HL-60 (cell line): ENCODE measurements at regions not wholly inside any gene's neighbourhood (a gene's known extent, or its start where the extent isn't known, plus 50 kb on each side); places are given as distances from the start of the nearest gene placed in this dataset.

ENCODE experiments used
- DNase-seq, 2 experiments: peaks; one replicate each; pipeline ENCODE4 v3.0.0-alpha.2; 2010 to 2020; ENCODE audit warnings: low read depth in 1 of 2, low spot score in 1 of 2
- H3K27ac ChIP-seq: fragments of 250-450 bp; sonication (Bioruptor Pico); replicated peaks from 2 replicates; pipeline ENCODE4 v1.5.1; 2020; ENCODE audit warnings: mild to moderate bottlenecking, moderate library complexity
- H3K27me3 ChIP-seq: fragments of 250-450 bp; sonication (Bioruptor Pico); 2 replicates; pipeline ENCODE4 v1.5.1; 2021; ENCODE audit warnings: mild to moderate bottlenecking, moderate library complexity; ENCODE audit not compliant: insufficient read depth, poor library complexity, severe bottlenecking
- H3K4me3 ChIP-seq: replicated peaks from 2 replicates; pipeline ENCODE4 v1.5.1; 2011; ENCODE audit warnings: mild to moderate bottlenecking, control low read depth, low read length; ENCODE audit not compliant: insufficient read depth
- GABPA ChIP-seq: IDR thresholded peaks from 2 replicates; pipeline ENCODE4 v1.6.1; 2012; ENCODE audit warnings: low read depth
- POLR2AphosphoS5 ChIP-seq: IDR thresholded peaks from 2 replicates; pipeline ENCODE4 v1.6.1; 2012; ENCODE audit warnings: low read depth
- SPI1 ChIP-seq: IDR thresholded peaks from 2 replicates; pipeline ENCODE4 v1.6.1; 2012; ENCODE audit warnings: low read depth, mild to moderate bottlenecking, borderline replicate concordance
- TF ChIP-seq, protein P1 (sequence below): IDR thresholded peaks from 2 replicates; pipeline ENCODE4 v1.6.1; 2012; ENCODE audit warnings: low read depth; ENCODE audit not compliant: insufficient replicate concordance
- TF ChIP-seq, protein P2 (sequence below): IDR thresholded peaks from one replicate; pipeline ENCODE4 v1.5.1; 2011; ENCODE audit warnings: low read length, control low read depth, inconsistent platforms; ENCODE audit not compliant: insufficient read depth

DNA sequence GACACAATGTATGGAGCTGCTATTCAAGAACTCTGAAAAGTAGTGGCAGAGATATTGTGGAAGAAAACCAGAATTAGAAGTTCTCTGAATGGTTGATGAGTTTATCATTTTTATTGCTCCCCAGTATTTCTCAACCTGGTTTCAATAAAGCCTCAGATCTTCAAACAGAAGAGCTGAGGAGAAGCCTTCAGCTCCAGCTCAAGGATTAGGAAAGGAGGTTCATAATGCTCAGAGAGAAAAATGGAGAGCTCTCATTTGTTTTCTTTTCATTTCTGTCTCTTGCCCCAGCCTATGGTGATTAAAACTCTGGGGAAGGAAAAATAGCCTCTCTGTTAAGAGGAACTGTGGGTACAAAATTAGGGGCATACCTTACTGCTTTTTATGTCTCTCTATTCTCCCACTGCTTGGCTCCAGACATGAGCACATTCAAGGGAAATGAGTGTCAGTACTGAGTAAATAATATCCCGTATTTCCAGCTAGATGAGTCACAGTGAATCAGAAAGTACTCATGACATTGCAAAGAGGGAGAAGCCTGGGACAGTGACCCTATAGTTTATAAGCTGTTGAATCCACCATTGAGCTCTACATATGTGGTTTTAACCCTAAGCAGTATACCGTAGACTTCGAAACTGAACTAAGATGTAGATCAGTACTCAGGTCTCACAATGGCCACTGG, 138.1 kb downstream of the EMB start:
- no peak for DNase-seq
- H3K27ac ChIP-seq, result no peak overlapping the region
- no peak overlapping the region for H3K4me3 ChIP-seq
- no peaks in the 10 kb centered on the region for H3K27me3 ChIP-seq
- TF ChIP-seq POLR2AphosphoS5 (no peak), GABPA (no peak), SPI1 (no peak)
- TF ChIP-seq, protein P1, sequence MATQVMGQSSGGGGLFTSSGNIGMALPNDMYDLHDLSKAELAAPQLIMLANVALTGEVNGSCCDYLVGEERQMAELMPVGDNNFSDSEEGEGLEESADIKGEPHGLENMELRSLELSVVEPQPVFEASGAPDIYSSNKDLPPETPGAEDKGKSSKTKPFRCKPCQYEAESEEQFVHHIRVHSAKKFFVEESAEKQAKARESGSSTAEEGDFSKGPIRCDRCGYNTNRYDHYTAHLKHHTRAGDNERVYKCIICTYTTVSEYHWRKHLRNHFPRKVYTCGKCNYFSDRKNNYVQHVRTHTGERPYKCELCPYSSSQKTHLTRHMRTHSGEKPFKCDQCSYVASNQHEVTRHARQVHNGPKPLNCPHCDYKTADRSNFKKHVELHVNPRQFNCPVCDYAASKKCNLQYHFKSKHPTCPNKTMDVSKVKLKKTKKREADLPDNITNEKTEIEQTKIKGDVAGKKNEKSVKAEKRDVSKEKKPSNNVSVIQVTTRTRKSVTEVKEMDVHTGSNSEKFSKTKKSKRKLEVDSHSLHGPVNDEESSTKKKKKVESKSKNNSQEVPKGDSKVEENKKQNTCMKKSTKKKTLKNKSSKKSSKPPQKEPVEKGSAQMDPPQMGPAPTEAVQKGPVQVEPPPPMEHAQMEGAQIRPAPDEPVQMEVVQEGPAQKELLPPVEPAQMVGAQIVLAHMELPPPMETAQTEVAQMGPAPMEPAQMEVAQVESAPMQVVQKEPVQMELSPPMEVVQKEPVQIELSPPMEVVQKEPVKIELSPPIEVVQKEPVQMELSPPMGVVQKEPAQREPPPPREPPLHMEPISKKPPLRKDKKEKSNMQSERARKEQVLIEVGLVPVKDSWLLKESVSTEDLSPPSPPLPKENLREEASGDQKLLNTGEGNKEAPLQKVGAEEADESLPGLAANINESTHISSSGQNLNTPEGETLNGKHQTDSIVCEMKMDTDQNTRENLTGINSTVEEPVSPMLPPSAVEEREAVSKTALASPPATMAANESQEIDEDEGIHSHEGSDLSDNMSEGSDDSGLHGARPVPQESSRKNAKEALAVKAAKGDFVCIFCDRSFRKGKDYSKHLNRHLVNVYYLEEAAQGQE, result no peak
- TF ChIP-seq, protein P2, sequence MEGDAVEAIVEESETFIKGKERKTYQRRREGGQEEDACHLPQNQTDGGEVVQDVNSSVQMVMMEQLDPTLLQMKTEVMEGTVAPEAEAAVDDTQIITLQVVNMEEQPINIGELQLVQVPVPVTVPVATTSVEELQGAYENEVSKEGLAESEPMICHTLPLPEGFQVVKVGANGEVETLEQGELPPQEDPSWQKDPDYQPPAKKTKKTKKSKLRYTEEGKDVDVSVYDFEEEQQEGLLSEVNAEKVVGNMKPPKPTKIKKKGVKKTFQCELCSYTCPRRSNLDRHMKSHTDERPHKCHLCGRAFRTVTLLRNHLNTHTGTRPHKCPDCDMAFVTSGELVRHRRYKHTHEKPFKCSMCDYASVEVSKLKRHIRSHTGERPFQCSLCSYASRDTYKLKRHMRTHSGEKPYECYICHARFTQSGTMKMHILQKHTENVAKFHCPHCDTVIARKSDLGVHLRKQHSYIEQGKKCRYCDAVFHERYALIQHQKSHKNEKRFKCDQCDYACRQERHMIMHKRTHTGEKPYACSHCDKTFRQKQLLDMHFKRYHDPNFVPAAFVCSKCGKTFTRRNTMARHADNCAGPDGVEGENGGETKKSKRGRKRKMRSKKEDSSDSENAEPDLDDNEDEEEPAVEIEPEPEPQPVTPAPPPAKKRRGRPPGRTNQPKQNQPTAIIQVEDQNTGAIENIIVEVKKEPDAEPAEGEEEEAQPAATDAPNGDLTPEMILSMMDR, result no peak

DNA sequence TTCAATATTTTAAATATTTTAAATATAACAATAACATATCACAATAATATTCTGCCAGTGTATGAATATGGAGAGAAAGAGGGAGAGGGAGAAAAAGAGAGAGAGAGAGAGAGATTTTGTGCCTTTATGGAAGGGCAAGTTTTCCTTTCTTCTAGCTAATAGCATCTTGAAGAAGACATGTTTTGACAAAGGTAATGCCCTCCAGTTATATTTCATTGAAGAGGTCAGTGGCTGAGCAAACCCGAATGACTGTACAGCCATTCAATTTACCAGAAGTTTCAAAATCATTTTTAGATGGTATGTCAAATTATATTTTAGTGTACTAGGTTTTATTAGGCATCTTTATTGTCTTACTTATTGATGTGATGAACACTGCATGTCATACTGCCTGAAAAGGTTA, 139.3 kb downstream of the EMB start:
- Histone ChIP-seq H3K27ac (no peak overlapping the region), H3K4me3 (no peak overlapping the region), H3K27me3 (no peaks in the 10 kb centered on the region)
- DNase-seq, result no peak
- TF ChIP-seq, protein P1, result no peak
- TF ChIP-seq, protein P2, result no peak
- TF ChIP-seq POLR2AphosphoS5, result no peak
- TF ChIP-seq GABPA, result no peak
- no peak for TF ChIP-seq SPI1

DNA sequence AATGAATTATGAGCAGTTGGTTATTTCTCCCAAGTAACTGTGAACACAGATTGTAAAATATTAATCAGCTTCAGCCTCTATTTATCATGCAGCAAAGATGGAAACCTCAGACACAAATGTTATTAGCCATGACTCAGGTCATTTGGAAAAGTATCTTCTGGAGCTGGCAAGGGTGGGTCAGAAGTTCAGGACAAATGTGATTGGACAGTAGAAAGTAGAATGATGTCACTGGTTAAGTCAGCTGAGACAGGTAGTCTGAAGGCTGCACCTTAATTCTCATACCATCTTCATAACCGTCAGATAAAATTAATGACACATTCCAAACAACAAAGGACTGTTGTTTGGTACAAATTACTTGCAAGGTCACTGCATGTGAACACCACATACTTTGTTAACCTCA, 140.2 kb downstream of the EMB start:
- H3K27me3 ChIP-seq, result no peaks in the 10 kb centered on the region
- H3K4me3 ChIP-seq, result no peak overlapping the region
- H3K27ac ChIP-seq, result no peak overlapping the region
- no peak for TF ChIP-seq POLR2AphosphoS5
- TF ChIP-seq, protein P1, result no peak
- TF ChIP-seq, protein P2, result no peak
- TF ChIP-seq GABPA, result no peak
- TF ChIP-seq SPI1, result no peak
- no peak for DNase-seq
